Activated CD4-positive, alpha-beta memory T cell treated with anti-CD3 and anti-CD28 coated beads, Interleukin-2, amount 10 ng/mL, durations not matched to agents 7 days and 5 days (primary cell): ENCODE measurements at regions not wholly inside any gene's neighbourhood (a gene's known extent, or its start where the extent isn't known, plus 50 kb on each side); places are given as distances from the start of the nearest gene placed in this dataset.
"Not testable (repeated sequence)": the region's sequence is repeated elsewhere in the genome, so short reads cannot be mapped to it uniquely, and the experiment has no call there.

Source experiments
- CTCF ChIA-PET: fragments of 350-600 bp; sonication (Branson Sonifier 250); formaldehyde crosslinking; loops from one replicate; lab custom pipeline; 2021; ENCODE audit warnings: antibody characterized with exemption, inconsistent platforms; lab: Charles Lee
- POLR2A ChIA-PET: fragments of 350-600 bp; sonication (Branson Sonifier 250); formaldehyde crosslinking; loops from one replicate; lab custom pipeline; 2021; ENCODE audit warnings: antibody characterized with exemption; lab: Charles Lee
- DNase-seq: peaks from one replicate; pipeline ENCODE4 v3.0.0-alpha.2; 2020
- H3K27ac Mint-ChIP-seq: one replicate; pipeline ENCODE4 v1.8.0; 2021; ENCODE audit warnings: mild to moderate bottlenecking, mixed read lengths
- H3K27me3 Mint-ChIP-seq: one replicate; pipeline ENCODE4 v1.8.0; 2021; ENCODE audit warnings: mixed read lengths
- H3K36me3 Mint-ChIP-seq: one replicate; pipeline ENCODE4 v1.8.0; 2021; ENCODE audit warnings: low read depth, mixed read lengths
- H3K4me1 Mint-ChIP-seq: one replicate; pipeline ENCODE4 v1.8.0; 2021; ENCODE audit warnings: mixed read lengths
- H3K4me3 Mint-ChIP-seq: one replicate; pipeline ENCODE4 v1.8.0; 2021; ENCODE audit warnings: mild to moderate bottlenecking, mixed read lengths
- H3K9me3 Mint-ChIP-seq: one replicate; pipeline ENCODE4 v1.8.0; 2021; ENCODE audit warnings: mixed read lengths

- Mint-ChIP-seq H3K36me3 (no peaks in the 10 kb centered on the region), H3K4me1 (no peaks in the 10 kb centered on the region), H3K27ac (no peak overlapping the region), H3K27me3 (peaks cover 23% of the 10 kb centered on the region), H3K9me3 (no peaks in the 10 kb centered on the region), H3K4me3 (no peak overlapping the region)
- ChIA-PET POLR2A (no interaction called here), CTCF (interaction anchor here (1.1 kb wide), 1 partner anchor 144 kb away, joined by 3 read pairs; no protein-coding TSS in a partner anchor)
- DNase-seq = no peak
Observed at GRCh38 chr6:151180330-151181048, 59.3 kb upstream of the AKAP12 start.

GRCh38 chr6:151181706-151182363 is 57.9 kb upstream of the AKAP12 start:
- POLR2A ChIA-PET = no interaction called here
- H3K9me3 Mint-ChIP-seq = no peaks in the 10 kb centered on the region
- peaks cover 20% of the 10 kb centered on the region for H3K27me3 Mint-ChIP-seq
- no peaks in the 10 kb centered on the region for H3K36me3 Mint-ChIP-seq
- no peak overlapping the region for H3K27ac Mint-ChIP-seq
- H3K4me3 Mint-ChIP-seq = no peak overlapping the region
- no peak for DNase-seq
- CTCF ChIA-PET = interaction anchor here (1.1 kb wide), 1 partner anchor 142 kb away, joined by 3 read pairs; no protein-coding TSS in a partner anchor
- H3K4me1 Mint-ChIP-seq = no peaks in the 10 kb centered on the region

- H3K27ac Mint-ChIP-seq, H3K4me1 Mint-ChIP-seq, POLR2A ChIA-PET, CTCF ChIA-PET, DNase-seq, H3K4me3 Mint-ChIP-seq, H3K36me3 Mint-ChIP-seq, H3K9me3 Mint-ChIP-seq: not testable (repeated sequence)
- H3K27me3 Mint-ChIP-seq = peaks cover 23% of the 10 kb centered on the region
Observed at GRCh38 chr6:151182958-151183357, 56.8 kb upstream of the AKAP12 start.

- Mint-ChIP-seq H3K9me3 (no peaks in the 10 kb centered on the region), H3K4me1 (no peaks in the 10 kb centered on the region), H3K27me3 (peaks cover 10% of the 10 kb centered on the region), H3K4me3 (no peak overlapping the region), H3K27ac (no peak overlapping the region), H3K36me3 (no peaks in the 10 kb centered on the region)
- ChIA-PET CTCF (no interaction called here), POLR2A (no interaction called here)
- no peak for DNase-seq
Observed at GRCh38 chr6:151185148-151185547, 54.6 kb upstream of the AKAP12 start.

GRCh38 chr6:151186306-151186705 is 53.5 kb upstream of the AKAP12 start:
- no peaks in the 10 kb centered on the region for H3K9me3 Mint-ChIP-seq
- ChIA-PET CTCF (no interaction called here), POLR2A (no interaction called here)
- no peaks in the 10 kb centered on the region for H3K36me3 Mint-ChIP-seq
- H3K4me3 Mint-ChIP-seq = no peak overlapping the region
- DNase-seq = no peak
- peaks cover 6% of the 10 kb centered on the region for H3K27me3 Mint-ChIP-seq
- H3K4me1 Mint-ChIP-seq = no peaks in the 10 kb centered on the region
- no peak overlapping the region for H3K27ac Mint-ChIP-seq

- no peak for DNase-seq
- POLR2A ChIA-PET = no interaction called here
- Mint-ChIP-seq H3K27me3 (peaks cover 6% of the 10 kb centered on the region), H3K27ac (no peak overlapping the region), H3K36me3 (no peaks in the 10 kb centered on the region), H3K9me3 (no peaks in the 10 kb centered on the region), H3K4me1 (no peaks in the 10 kb centered on the region), H3K4me3 (no peak overlapping the region)
- CTCF ChIA-PET = no interaction called here
Observed at GRCh38 chr6:151186804-151187330, 52.9 kb upstream of the AKAP12 start.
